ENCODE measurements at regions not wholly inside any gene's neighbourhood (a gene's known extent, or its start where the extent isn't known, plus 50 kb on each side); places are given as distances from the start of the nearest gene placed in this dataset.

GRCh38 chr2:19746611-19747309 lies 155.0 kb downstream of the TTC32 start:
- Histone ChIP-seq H3K9me3 (ENCODE audit: control insufficient read depth, insufficient read depth, low read length) (no peaks in the 10 kb centered on the region; the same call in 1 of the 2 replicates), H3K4me3 (ENCODE audit: low read depth, low read length) (no peak overlapping the region), H3K27me3 (ENCODE audit: control insufficient read depth, insufficient read depth, low read length) (no peaks in the 10 kb centered on the region), H3K27ac (ENCODE audit: low read depth, low read length) (no peak overlapping the region)
- DNase-seq (ENCODE audit: low read depth, low spot score) = no peak
- peak; percentile 51 for TF ChIP-seq CTCF (IDR thresholded peaks at IDR 0.05; ENCODE audit: low read depth, low read length)
- POLR2A ChIA-PET = no interaction called here
- CTCF ChIA-PET = interaction anchor here (0.6 to 2.1 kb wide), 3 partner anchors 9 to 997 kb away, joined by 4 to 8 read pairs (median 8); no protein-coding TSS in a partner anchor

- TF ChIP-seq CTCF (IDR thresholded peaks at IDR 0.05; ENCODE audit: low read depth, low read length) = no peak
- CTCF ChIA-PET = interaction anchor here (0.6 to 2.1 kb wide), 3 partner anchors 8 to 997 kb away, joined by 4 to 8 read pairs (median 8); no protein-coding TSS in a partner anchor
- POLR2A ChIA-PET = no interaction called here
- no peak overlapping the region for H3K4me3 ChIP-seq (ENCODE audit: low read depth, low read length)
- H3K27ac ChIP-seq (ENCODE audit: low read depth, low read length) = no peak overlapping the region
- H3K27me3 ChIP-seq (ENCODE audit: control insufficient read depth, insufficient read depth, low read length) = no peaks in the 10 kb centered on the region
- H3K9me3 ChIP-seq (ENCODE audit: control insufficient read depth, insufficient read depth, low read length) = no peaks in the 10 kb centered on the region; the same call in 1 of the 2 replicates
- DNase-seq (ENCODE audit: low read depth, low spot score) = no peak
Observed at GRCh38 chr2:19746137-19746600, 155.6 kb downstream of the TTC32 start.

- H3K27me3 ChIP-seq (ENCODE audit: control insufficient read depth, insufficient read depth, low read length) = no peaks in the 10 kb centered on the region
- no peak overlapping the region for H3K27ac ChIP-seq (ENCODE audit: low read depth, low read length)
- no peak for DNase-seq (ENCODE audit: low read depth, low spot score)
- CTCF ChIA-PET = no interaction called here
- H3K4me3 ChIP-seq (ENCODE audit: low read depth, low read length) = no peak overlapping the region
- POLR2A ChIA-PET = no interaction called here
- H3K9me3 ChIP-seq (ENCODE audit: control insufficient read depth, insufficient read depth, low read length) = no peaks in the 10 kb centered on the region; the same call in 1 of the 2 replicates
- TF ChIP-seq CTCF (IDR thresholded peaks at IDR 0.05; ENCODE audit: low read depth, low read length) = no peak
Observed at GRCh38 chr2:19745318-19746136, 156.3 kb downstream of the TTC32 start.

- no peak for DNase-seq (ENCODE audit: low read depth, low spot score)
- no peaks in the 10 kb centered on the region; the same call in 1 of the 2 replicates for H3K9me3 ChIP-seq (ENCODE audit: control insufficient read depth, insufficient read depth, low read length)
- ChIA-PET POLR2A (no interaction called here), CTCF (no interaction called here)
- no peak overlapping the region for H3K4me3 ChIP-seq (ENCODE audit: low read depth, low read length)
- no peak overlapping the region for H3K27ac ChIP-seq (ENCODE audit: low read depth, low read length)
- no peaks in the 10 kb centered on the region for H3K27me3 ChIP-seq (ENCODE audit: control insufficient read depth, insufficient read depth, low read length)
- no peak for TF ChIP-seq CTCF (IDR thresholded peaks at IDR 0.05; ENCODE audit: low read depth, low read length)
Observed at GRCh38 chr2:19744456-19745199, 157.2 kb downstream of the TTC32 start.
